OCI-LY7 (cell line): ENCODE measurements at regions not wholly inside any gene's neighbourhood (a gene's known extent, or its start where the extent isn't known, plus 50 kb on each side); places are given as distances from the start of the nearest gene placed in this dataset.
"Not testable (repeated sequence)": the region's sequence is repeated elsewhere in the genome, so short reads cannot be mapped to it uniquely, and the experiment has no call there.

Experiments used
- BruUV-seq: library from RNA; stranded (reverse); fragments of 400-500 nt; replicated peaks from 2 replicates; lab custom pipeline; 2021; lab: Mats Ljungman, UMichigan
- CTCF ChIA-PET: fragments of 300-600 bp; sonication (Branson Sonifier 250); formaldehyde crosslinking; loops from one replicate; lab custom pipeline; 2022; ENCODE audit warnings: antibody characterized with exemption; ENCODE audit not compliant: unreplicated experiment; lab: Charles Lee
- POLR2A ChIA-PET: fragments of 300-600 bp; sonication (Branson Sonifier 250); formaldehyde crosslinking; loops from one replicate; lab custom pipeline; 2022; ENCODE audit warnings: antibody characterized with exemption; lab: Charles Lee
- DNase-seq: peaks from one replicate; pipeline ENCODE4 v3.0.0-alpha.2; 2015; ENCODE audit warnings: low spot score
- H2AFZ ChIP-seq: fragments of 200-600 bp; sonication (generic), shearing (Covaris generic); 2 replicates; pipeline ENCODE4 v1.6.1; 2014; ENCODE audit warnings: mild to moderate bottlenecking, antibody characterized with exemption, low read length, moderate library complexity
- H3K27ac ChIP-seq: fragments of 200-600 bp; sonication (generic); 2 replicates; pipeline ENCODE4 v1.5.1; 2014; ENCODE audit warnings: mixed run types, low read depth, mild to moderate bottlenecking, moderate library complexity, low read length, inconsistent platforms; ENCODE audit not compliant: poor library complexity, severe bottlenecking
- H3K36me3 ChIP-seq: fragments of 200-600 bp; sonication (generic); 2 replicates; pipeline ENCODE4 v1.6.1; 2014; ENCODE audit warnings: mild to moderate bottlenecking, antibody characterized with exemption, low read length, moderate library complexity, mixed read lengths; ENCODE audit not compliant: insufficient read depth
- H3K4me1 ChIP-seq: fragments of 200-600 bp; sonication (generic); 2 replicates; pipeline ENCODE4 v1.5.1; 2014; ENCODE audit warnings: mild to moderate bottlenecking, low read length; ENCODE audit not compliant: insufficient read depth, poor library complexity, severe bottlenecking
- H3K4me2 ChIP-seq: fragments of 200-600 bp; sonication (generic); 2 replicates; pipeline ENCODE4 v1.6.1; 2014; ENCODE audit warnings: mild to moderate bottlenecking, low read length
- H3K4me3 ChIP-seq: fragments of 200-600 bp; sonication (generic); 2 replicates; pipeline ENCODE4 v1.5.1; 2014; ENCODE audit warnings: mild to moderate bottlenecking, low read depth, low read length; ENCODE audit not compliant: poor library complexity, severe bottlenecking
- H3K79me2 ChIP-seq: fragments of 200-600 bp; sonication (generic); 2 replicates; pipeline ENCODE4 v1.6.1; 2016; ENCODE audit warnings: low read depth, mild to moderate bottlenecking, low read length, moderate library complexity, mixed read lengths; ENCODE audit not compliant: insufficient read depth
- H3K9me2 ChIP-seq: fragments of 200-600 bp; sonication (generic); 2 replicates; pipeline ENCODE4 v1.6.1; 2016; ENCODE audit warnings: mild to moderate bottlenecking, low read length, mixed read lengths; ENCODE audit not compliant: insufficient read depth
- H3K9me3 ChIP-seq: fragments of 200-600 bp; sonication (generic); 2 replicates; pipeline ENCODE4 v1.6.1; 2014; ENCODE audit warnings: mild to moderate bottlenecking, mixed run types, low read length, mixed read lengths
- H4K20me1 ChIP-seq: fragments of 200-600 bp; sonication (generic); 2 replicates; pipeline ENCODE4 v1.6.1; 2014; ENCODE audit warnings: mild to moderate bottlenecking, antibody characterized with exemption, low read length, moderate library complexity, mixed read lengths; ENCODE audit not compliant: insufficient read depth
- EZH2phosphoT487 ChIP-seq: fragments of 200-600 bp; sonication (generic); IDR thresholded peaks from 2 replicates; pipeline ENCODE4 v1.6.1; 2018; ENCODE audit warnings: low read depth, borderline replicate concordance, mild to moderate bottlenecking, mixed run types, antibody characterized with exemption, low read length, moderate library complexity, mixed read lengths
- intact Hi-C: fragments of 100-400 bp; cut with micrococcal nuclease; formaldehyde crosslinking; loops from one replicate; pipeline ENCODE4 v1.10.0; 2022; ENCODE audit not compliant: unreplicated experiment
- TF ChIP-seq, protein P1 (sequence below): fragments of 200-600 bp; sonication (generic); conservative IDR thresholded peaks from 2 replicates; pipeline ENCODE4 v1.5.1; 2014; ENCODE audit warnings: mild to moderate bottlenecking, antibody characterized with exemption, low read length, moderate library complexity, mixed read lengths

DNA sequence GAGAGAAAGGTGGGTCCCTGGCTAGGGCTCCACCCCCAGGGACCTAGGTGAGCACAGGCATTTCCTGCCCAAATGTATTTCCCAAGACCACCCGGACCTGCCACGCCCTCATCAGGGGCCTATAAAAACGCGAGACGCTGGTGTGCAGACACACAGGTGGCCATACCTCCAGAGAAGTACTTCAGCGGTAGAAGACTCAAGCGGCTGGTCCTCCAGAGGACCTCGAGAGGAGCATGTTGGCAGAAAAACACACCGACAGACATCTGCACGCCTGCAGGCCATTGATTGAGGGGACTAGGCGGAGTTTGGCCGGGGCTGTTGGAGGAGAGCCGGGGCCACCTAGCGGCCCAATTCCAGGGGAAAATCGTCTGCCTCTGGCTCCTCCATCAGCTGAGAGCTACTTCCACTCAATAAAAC lies 695.8 kb upstream of the MMS22L start:
- H3K4me1 ChIP-seq = no peaks in the 10 kb centered on the region
- CTCF ChIA-PET = no interaction called here
- DNase-seq = no peak
- H3K79me2 ChIP-seq = no peaks in the 10 kb centered on the region
- no peak for TF ChIP-seq EZH2phosphoT487
- TF ChIP-seq, protein P1, sequence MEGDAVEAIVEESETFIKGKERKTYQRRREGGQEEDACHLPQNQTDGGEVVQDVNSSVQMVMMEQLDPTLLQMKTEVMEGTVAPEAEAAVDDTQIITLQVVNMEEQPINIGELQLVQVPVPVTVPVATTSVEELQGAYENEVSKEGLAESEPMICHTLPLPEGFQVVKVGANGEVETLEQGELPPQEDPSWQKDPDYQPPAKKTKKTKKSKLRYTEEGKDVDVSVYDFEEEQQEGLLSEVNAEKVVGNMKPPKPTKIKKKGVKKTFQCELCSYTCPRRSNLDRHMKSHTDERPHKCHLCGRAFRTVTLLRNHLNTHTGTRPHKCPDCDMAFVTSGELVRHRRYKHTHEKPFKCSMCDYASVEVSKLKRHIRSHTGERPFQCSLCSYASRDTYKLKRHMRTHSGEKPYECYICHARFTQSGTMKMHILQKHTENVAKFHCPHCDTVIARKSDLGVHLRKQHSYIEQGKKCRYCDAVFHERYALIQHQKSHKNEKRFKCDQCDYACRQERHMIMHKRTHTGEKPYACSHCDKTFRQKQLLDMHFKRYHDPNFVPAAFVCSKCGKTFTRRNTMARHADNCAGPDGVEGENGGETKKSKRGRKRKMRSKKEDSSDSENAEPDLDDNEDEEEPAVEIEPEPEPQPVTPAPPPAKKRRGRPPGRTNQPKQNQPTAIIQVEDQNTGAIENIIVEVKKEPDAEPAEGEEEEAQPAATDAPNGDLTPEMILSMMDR = no peak
- no peak overlapping the region for H2AFZ ChIP-seq
- H3K36me3 ChIP-seq = no peaks in the 10 kb centered on the region
- no peaks in the 10 kb centered on the region for H3K9me2 ChIP-seq
- BruUV-seq = no TSS peak
- POLR2A ChIA-PET = interaction anchor here (0.6 kb wide), 1 partner anchor 129 kb away, joined by 3 read pairs; no protein-coding TSS in a partner anchor
- no peak overlapping the region for H3K4me2 ChIP-seq
- H3K9me3 ChIP-seq = no peaks in the 10 kb centered on the region
- no peaks in the 10 kb centered on the region for H4K20me1 ChIP-seq
- no peak overlapping the region for H3K27ac ChIP-seq
- no peak overlapping the region for H3K4me3 ChIP-seq
- intact Hi-C loops = no loop called here

DNA sequence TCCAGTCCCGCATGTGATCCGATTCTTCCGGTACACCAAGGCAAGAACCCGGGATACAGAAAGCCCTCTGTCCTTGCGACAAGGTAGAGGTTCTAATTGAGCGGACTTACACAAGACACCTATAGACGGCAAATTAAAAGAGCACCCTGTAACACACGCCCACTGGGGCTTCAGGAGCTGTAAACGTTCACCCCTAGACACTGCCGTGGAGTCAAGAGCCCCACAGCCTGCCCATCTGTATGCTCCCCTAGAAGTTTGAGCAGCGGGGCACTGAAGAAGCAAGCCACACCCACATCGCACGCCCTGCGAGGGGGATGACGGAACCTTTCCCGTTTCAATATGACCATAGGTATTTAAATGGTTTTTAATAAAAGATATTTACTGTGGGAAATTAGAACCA lies 696.3 kb upstream of the MMS22L start:
- CTCF ChIA-PET, H3K27ac ChIP-seq, H3K4me2 ChIP-seq: not testable (repeated sequence)

DNA sequence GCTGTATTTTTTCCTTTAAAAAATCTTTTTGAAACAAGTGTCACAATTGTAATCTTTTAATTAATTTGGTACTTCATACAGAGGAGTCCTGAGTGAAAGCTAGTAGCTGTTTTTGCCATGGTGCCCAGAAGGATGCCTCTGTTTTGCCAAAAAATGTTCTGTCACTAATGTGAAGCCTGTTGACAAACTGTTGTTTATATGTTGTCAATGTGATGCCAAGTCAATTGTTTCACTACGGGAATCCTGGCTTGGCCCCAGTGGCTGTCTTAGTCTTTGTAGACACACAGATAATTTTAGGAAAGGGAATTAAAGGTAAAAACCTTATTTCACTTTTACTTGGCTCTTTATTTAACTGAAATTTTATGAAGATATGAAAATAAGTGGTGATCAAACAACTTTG lies 706.4 kb upstream of the MMS22L start:
- intact Hi-C loops = no loop called here
- H3K4me1 ChIP-seq = no peaks in the 10 kb centered on the region
- no peak overlapping the region for H2AFZ ChIP-seq
- no TSS peak for BruUV-seq
- no peak for DNase-seq
- no peaks in the 10 kb centered on the region for H3K9me3 ChIP-seq
- H3K27ac ChIP-seq = no peak overlapping the region
- H3K4me3 ChIP-seq = no peak overlapping the region
- H3K4me2 ChIP-seq = no peak overlapping the region
- ChIA-PET CTCF (no interaction called here), POLR2A (no interaction called here)
- no peak for TF ChIP-seq EZH2phosphoT487
- TF ChIP-seq, protein P1 = no peak
- H3K79me2 ChIP-seq = no peaks in the 10 kb centered on the region
- no peaks in the 10 kb centered on the region for H3K36me3 ChIP-seq
- no peaks in the 10 kb centered on the region for H3K9me2 ChIP-seq
- H4K20me1 ChIP-seq = no peaks in the 10 kb centered on the region

More for the DNA sequence above, 696.3 kb upstream of the MMS22L start:
- H3K4me3 ChIP-seq, intact Hi-C loops, H3K79me2 ChIP-seq, H3K9me3 ChIP-seq, H3K4me1 ChIP-seq, H3K36me3 ChIP-seq, DNase-seq, BruUV-seq, H2AFZ ChIP-seq, H3K9me2 ChIP-seq, H4K20me1 ChIP-seq, POLR2A ChIA-PET: not testable (repeated sequence)
